Esophagus squamous epithelium (tissue), 5 donors: ENCODE measurements at regions not wholly inside any gene's neighbourhood (a gene's known extent, or its start where the extent isn't known, plus 50 kb on each side); places are given as distances from the start of the nearest gene placed in this dataset.

Source experiments
- DNase-seq: peaks from one replicate; lab custom pipeline; 2025; lab: John Stamatoyannopoulos, UW
- H3K27ac ChIP-seq, 4 donors: fragments of 200-600 bp; sonication (generic); one replicate each; pipeline ENCODE4 v1.5.1; 2016 to 2019; ENCODE audit warnings: mild to moderate bottlenecking in 1 of 4
- H3K27me3 ChIP-seq, 4 donors: fragments of 200-600 bp; sonication (generic); 1 replicate in 3 of 4; 2 replicates in 1 of 4; pipeline versions ENCODE4 v1.5.1 to v1.6.0; 2017 to 2021; ENCODE audit warnings: antibody characterized with exemption in 1 of 4
- H3K36me3 ChIP-seq, 3 donors: fragments of 200-600 bp; sonication (generic); one replicate each; pipeline ENCODE4 v1.5.1; 2016 to 2019
- H3K4me1 ChIP-seq, 3 donors: fragments of 200-600 bp; sonication (generic); one replicate each; pipeline ENCODE4 v1.5.1; 2017 to 2019
- H3K4me3 ChIP-seq, 4 donors: fragments of 200-600 bp; sonication (generic); 1 replicate in 3 of 4; 2 replicates in 1 of 4; pipeline ENCODE4 v1.5.1; 2016 to 2019; ENCODE audit warnings: mild to moderate bottlenecking in 2 of 4, moderate library complexity in 1 of 4
- H3K9me3 ChIP-seq, 3 donors: fragments of 200-600 bp; sonication (generic); one replicate each; pipeline ENCODE4 v1.5.1; 2016 to 2019
- POLR2A ChIP-seq, 4 donors: fragments of 450-650 bp; IDR thresholded peaks; one replicate each; pipeline ENCODE4 v1.6.1; 2017; ENCODE audit warnings: antibody characterized with exemption in 4 of 4, mild to moderate bottlenecking in 4 of 4, moderate library complexity in 3 of 4
- WGBS, 2 donors: methylation state at CpG; one replicate each; pipeline ENCODE4 v1.1.5; 2018; 5-methylcytosine and 5-hydroxymethylcytosine counted together
- intact Hi-C: fragments of 100-400 bp; cut with DNase I; formaldehyde crosslinking; loops from one replicate; pipeline ENCODE4 v1.15.0; 2022
- TF ChIP-seq, protein P1 (sequence below), 6 experiments: fragments of 450-650 bp in 4 of 6; fragments of 200-600 bp in 2 of 6; sonication (generic) in 2 of 6; IDR thresholded peaks; one replicate each; pipeline ENCODE4 v1.5.1; 2016 to 2019; ENCODE audit warnings: antibody characterized with exemption in 6 of 6, mild to moderate bottlenecking in 4 of 6, moderate library complexity in 4 of 6
- donor health status: DM: yes; HTN: yes; CAD: no.

DNA sequence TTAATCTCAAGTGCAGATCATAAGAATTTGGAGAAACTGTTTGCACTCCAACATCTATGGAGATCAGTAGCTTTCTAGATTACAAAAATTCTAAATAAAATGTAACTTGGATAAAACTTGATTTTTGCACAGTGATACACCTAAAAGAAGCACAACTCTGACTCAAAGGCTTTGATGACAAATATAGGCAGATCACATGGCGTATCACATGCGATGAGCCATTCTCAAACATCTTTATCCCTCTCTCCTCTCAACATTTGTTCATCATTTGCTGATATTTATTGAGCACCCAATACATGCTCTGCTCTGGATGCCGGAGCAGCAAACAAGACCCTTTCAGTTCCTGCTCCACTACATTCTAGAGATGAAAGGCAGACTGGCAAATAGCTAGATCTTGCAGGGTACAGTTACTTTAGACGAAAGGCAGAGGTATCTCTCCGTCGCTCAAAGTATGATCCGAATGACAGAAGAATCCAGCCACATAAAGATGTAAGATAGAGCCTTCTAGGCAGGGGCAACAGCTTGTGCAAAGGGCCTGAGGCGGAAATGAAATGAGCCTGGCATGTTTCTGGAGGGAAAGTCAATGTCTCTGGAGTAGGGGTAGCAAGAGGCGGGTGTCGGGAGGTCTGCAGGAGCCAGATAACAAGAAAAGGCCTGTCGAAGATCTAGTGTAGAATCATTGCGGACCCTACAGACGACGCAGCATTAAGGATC, 145.8 kb upstream of the ERRFI1 start:
- H3K36me3 ChIP-seq, result no peaks in the 10 kb centered on the region
- peaks cover 16 to 50% (median 25%) of the 10 kb centered on the region in 3 donors for H3K4me1 ChIP-seq

DNA sequence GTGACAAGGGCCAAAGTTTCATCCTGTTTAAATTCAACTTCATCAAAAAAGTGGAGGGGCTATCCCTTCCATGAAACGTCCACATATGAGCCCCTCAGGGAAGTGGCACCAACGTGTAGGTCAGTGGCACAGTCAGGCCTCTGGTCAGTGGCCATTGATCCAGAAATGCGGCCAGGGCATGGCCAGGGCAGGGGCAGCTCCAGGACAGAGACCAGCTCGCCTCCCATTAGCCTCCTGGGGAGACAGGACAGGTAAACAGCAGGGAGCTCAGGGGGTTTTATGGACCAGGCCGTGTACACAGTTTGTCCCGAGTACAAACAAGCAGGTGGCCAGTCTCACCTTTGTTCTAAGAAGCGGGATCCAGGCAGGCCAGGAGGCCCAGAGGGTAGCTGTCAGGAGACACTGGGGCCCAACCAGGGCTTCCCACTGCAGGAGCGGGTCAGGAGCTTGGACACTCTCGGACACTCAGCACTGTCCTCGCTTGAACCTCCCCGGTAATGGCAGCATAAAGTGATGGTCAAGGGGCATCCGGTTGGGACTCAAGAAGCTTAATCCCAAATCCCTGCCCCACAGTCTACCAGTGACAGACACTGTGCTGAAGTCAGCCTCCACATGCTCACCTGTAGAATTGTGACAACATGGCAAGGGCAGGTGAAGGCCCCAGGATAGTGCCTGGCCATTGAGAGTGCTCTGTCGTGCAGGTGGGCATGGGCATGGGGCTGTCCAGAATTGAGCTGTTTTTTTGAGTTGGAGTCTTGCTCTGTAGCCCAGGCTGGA, 144.1 kb upstream of the ERRFI1 start:
- TF ChIP-seq, protein P1, sequence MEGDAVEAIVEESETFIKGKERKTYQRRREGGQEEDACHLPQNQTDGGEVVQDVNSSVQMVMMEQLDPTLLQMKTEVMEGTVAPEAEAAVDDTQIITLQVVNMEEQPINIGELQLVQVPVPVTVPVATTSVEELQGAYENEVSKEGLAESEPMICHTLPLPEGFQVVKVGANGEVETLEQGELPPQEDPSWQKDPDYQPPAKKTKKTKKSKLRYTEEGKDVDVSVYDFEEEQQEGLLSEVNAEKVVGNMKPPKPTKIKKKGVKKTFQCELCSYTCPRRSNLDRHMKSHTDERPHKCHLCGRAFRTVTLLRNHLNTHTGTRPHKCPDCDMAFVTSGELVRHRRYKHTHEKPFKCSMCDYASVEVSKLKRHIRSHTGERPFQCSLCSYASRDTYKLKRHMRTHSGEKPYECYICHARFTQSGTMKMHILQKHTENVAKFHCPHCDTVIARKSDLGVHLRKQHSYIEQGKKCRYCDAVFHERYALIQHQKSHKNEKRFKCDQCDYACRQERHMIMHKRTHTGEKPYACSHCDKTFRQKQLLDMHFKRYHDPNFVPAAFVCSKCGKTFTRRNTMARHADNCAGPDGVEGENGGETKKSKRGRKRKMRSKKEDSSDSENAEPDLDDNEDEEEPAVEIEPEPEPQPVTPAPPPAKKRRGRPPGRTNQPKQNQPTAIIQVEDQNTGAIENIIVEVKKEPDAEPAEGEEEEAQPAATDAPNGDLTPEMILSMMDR (IDR thresholded peaks at IDR 0.05), result no peak
- no peak for TF ChIP-seq POLR2A (IDR thresholded peaks at IDR 0.05)
- Histone ChIP-seq H3K9me3 (no peaks in the 10 kb centered on the region), H3K36me3 (no peaks in the 10 kb centered on the region), H3K4me3 (no peak overlapping the region), H3K4me1 (peaks cover 16 to 52% (median 28%) of the 10 kb centered on the region in 3 donors), H3K27me3 (no peaks in the 10 kb centered on the region), H3K27ac (peak overlapping the region; percentile 61 to 84 (median 83))
- intact Hi-C loops, result no loop called here
- 62 to 73% methylated on average over 6 to 10 of the region's 13 CpGs for WGBS, 2 donors
- no peak for DNase-seq

More for the DNA sequence above, 145.8 kb upstream of the ERRFI1 start:
- Histone ChIP-seq H3K27me3 (no peaks in the 10 kb centered on the region), H3K4me3 (no peak overlapping the region), H3K27ac (no peak overlapping the region), H3K9me3 (no peaks in the 10 kb centered on the region)
- DNase-seq, result no peak
- no peak for TF ChIP-seq POLR2A (IDR thresholded peaks at IDR 0.05)
- TF ChIP-seq, protein P1 (IDR thresholded peaks at IDR 0.05), result no peak
- WGBS, 2 donors, result 91 to 95% methylated on average over 14 of the region's 14 CpGs
- intact Hi-C loops, result no loop called here

DNA sequence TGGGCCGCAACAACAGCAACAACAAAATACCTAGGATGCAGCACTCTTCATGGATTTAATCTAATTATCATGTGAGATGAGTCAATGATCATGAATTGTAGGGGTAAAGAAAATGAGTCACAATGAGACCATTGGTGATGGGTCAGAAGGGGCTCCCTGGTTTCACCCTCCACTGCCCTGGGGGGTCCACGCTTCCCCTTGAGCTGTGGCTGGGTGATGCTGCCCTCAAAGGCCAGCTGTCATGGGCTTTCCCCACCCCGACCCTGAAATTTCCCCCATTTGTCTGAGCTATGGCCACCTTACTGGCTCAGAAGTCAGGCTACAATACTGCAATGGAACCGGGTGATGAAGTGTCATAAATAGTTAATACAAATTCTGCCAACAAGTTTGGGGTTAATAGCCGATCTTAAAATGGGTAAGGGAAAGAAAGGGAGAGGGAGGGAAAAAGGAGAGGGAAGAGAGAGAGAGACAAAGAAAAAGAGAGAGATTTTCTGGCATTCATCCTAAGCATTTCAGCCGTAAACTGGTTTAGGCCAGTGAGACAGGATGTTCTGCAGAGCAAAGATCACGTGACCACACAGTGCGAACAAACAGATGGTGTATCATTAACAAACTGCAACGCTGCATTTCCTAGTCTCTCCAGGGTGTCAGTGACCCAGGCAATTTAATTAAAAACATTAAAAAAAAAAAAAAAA, 143.4 kb upstream of the ERRFI1 start:
- TF ChIP-seq, protein P1 (IDR thresholded peaks at IDR 0.05), result peak in 1 of 6 experiments; percentile 5
- no peak for TF ChIP-seq POLR2A (IDR thresholded peaks at IDR 0.05)
- no peaks in the 10 kb centered on the region for H3K9me3 ChIP-seq
- H3K4me1 ChIP-seq, result peaks cover 16 to 46% (median 24%) of the 10 kb centered on the region in 3 donors
- peak overlapping the region; percentile 61 to 84 (median 78) for H3K27ac ChIP-seq
- intact Hi-C loops, result no loop called here
- no peaks in the 10 kb centered on the region for H3K27me3 ChIP-seq
- no peaks in the 10 kb centered on the region for H3K36me3 ChIP-seq
- peak; percentile 19 for DNase-seq
- H3K4me3 ChIP-seq, result no peak overlapping the region
- 24 to 29% methylated on average over 9 of the region's 9 CpGs for WGBS, 2 donors

DNA sequence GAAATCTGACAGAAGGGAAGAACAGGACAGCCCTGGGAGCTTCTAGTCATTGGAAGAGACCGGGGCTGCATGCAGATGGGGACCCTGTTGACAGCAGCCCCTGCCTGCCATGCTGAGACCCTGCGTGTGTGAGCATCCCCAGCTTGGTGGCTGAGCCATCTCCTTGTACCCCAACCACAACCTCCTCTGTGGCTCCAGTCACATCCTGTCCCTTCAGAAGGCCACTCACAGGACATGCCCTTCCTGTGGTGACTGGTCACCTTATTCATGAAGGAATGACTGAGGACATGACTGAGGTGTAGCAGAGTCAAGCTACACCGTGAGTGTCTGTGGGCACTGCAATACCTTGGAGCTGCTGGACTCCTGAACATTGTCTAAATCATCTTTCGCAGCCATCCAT, 141.8 kb upstream of the ERRFI1 start:
- no peaks in the 10 kb centered on the region for H3K36me3 ChIP-seq
- H3K27me3 ChIP-seq, result no peaks in the 10 kb centered on the region
- TF ChIP-seq, protein P1 (IDR thresholded peaks at IDR 0.05), result no peak
- no peak for TF ChIP-seq POLR2A (IDR thresholded peaks at IDR 0.05)
- H3K4me3 ChIP-seq, result no peak overlapping the region
- H3K9me3 ChIP-seq, result no peaks in the 10 kb centered on the region
- peak overlapping the region in 1 of 4 donors; percentile 2 for H3K27ac ChIP-seq
- H3K4me1 ChIP-seq, result peaks cover 16 to 30% (median 22%) of the 10 kb centered on the region in 3 donors
- DNase-seq, result no peak
- 93 to 98% methylated on average over 4 of the region's 4 CpGs for WGBS, 2 donors
- intact Hi-C loops, result no loop called here
